ENCODE measurements at regions not wholly inside any gene's neighbourhood (a gene's known extent, or its start where the extent isn't known, plus 50 kb on each side); places are given as distances from the start of the nearest gene placed in this dataset.

DNA sequence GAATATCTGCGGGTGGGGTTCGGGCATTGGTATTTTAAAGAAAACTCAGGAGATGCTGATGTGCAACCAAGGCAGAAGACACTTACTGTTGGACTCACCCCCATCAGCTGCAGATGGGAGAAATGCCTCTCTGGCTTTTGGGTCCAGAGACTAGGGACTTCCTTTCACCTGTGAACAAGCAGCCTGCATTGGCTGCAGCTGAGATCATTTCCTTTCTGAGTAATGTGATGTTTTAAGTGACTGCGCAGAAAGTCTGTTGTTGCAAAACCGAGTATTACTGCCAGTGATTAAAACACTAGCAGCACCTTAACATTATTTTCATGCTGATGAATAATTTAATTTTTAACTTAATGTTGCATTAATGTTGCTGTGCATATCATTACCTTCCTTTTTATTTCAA, 143.0 kb downstream of the TSN start:
- Histone ChIP-seq H3K4me2 (no peak overlapping the region), H3K79me2 (ENCODE audit: low read depth) (no peaks in the 10 kb centered on the region), H3K4me3 (no peak overlapping the region), H3F3A (ENCODE audit: low read depth) (peaks cover 8% of the 10 kb centered on the region), H4K20me1 (ENCODE audit: low read depth) (no peaks in the 10 kb centered on the region), H3K36me3 (no peaks in the 10 kb centered on the region), H3K4me1 (peaks cover 9% of the 10 kb centered on the region), H3K9me3 (ENCODE audit: low read depth) (no peaks in the 10 kb centered on the region), H3K9ac (no peak overlapping the region), H3K27me3 (no peaks in the 10 kb centered on the region), H2AFZ (replicated peaks) (no peak overlapping the region), H3K27ac (no peak overlapping the region)
- Mint-ChIP-seq H3K27ac (no peak overlapping the region), H3K9me3 (no peaks in the 10 kb centered on the region), H3K4me1 (peaks cover 19% of the 10 kb centered on the region), H3K27me3 (ENCODE audit: insufficient read depth, low read depth) (peaks cover 13% of the 10 kb centered on the region), H3K4me3 (no peak overlapping the region), H3K36me3 (no peaks in the 10 kb centered on the region)
- DNase-seq (ENCODE audit: low spot score): no peak
- TF ChIP-seq, protein P1, sequence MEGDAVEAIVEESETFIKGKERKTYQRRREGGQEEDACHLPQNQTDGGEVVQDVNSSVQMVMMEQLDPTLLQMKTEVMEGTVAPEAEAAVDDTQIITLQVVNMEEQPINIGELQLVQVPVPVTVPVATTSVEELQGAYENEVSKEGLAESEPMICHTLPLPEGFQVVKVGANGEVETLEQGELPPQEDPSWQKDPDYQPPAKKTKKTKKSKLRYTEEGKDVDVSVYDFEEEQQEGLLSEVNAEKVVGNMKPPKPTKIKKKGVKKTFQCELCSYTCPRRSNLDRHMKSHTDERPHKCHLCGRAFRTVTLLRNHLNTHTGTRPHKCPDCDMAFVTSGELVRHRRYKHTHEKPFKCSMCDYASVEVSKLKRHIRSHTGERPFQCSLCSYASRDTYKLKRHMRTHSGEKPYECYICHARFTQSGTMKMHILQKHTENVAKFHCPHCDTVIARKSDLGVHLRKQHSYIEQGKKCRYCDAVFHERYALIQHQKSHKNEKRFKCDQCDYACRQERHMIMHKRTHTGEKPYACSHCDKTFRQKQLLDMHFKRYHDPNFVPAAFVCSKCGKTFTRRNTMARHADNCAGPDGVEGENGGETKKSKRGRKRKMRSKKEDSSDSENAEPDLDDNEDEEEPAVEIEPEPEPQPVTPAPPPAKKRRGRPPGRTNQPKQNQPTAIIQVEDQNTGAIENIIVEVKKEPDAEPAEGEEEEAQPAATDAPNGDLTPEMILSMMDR (IDR thresholded peaks at IDR 0.05): no peak
- TF ChIP-seq EZH2 (IDR thresholded peaks at IDR 0.05) (no peak), EZH2phosphoT487 (IDR thresholded peaks at IDR 0.05) (no peak)

DNA sequence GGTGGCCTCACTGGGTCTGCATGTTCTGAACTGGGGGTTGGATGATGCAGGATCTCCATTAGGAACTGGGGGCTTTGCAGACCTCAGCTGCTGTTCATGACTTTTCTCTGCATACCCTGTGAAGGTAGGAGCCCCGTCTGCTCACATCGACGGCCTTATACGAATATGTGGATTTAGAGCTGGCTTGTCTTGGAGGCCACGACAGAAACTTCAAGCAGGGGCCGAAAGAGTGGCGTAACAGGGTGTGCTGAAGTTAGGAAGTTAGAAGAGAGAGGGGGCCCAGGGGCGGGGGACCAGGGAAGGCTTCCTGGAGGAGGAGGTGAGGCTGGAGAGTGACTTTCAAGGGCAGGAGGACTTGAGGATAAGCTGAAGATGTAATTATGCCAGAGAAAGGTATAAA, 144.9 kb downstream of the TSN start:
- Mint-ChIP-seq H3K4me3 (no peak overlapping the region), H3K4me1 (peaks cover 19% of the 10 kb centered on the region), H3K36me3 (no peaks in the 10 kb centered on the region), H3K27me3 (ENCODE audit: insufficient read depth, low read depth) (peaks cover 14% of the 10 kb centered on the region), H3K9me3 (no peaks in the 10 kb centered on the region), H3K27ac (no peak overlapping the region)
- DNase-seq (ENCODE audit: low spot score): no peak
- Histone ChIP-seq H3K27me3 (no peaks in the 10 kb centered on the region), H3K36me3 (no peaks in the 10 kb centered on the region), H4K20me1 (ENCODE audit: low read depth) (no peaks in the 10 kb centered on the region), H3K9me3 (ENCODE audit: low read depth) (no peaks in the 10 kb centered on the region), H3K4me3 (no peak overlapping the region), H3K9ac (no peak overlapping the region), H3K4me1 (no peaks in the 10 kb centered on the region), H3K79me2 (ENCODE audit: low read depth) (no peaks in the 10 kb centered on the region), H3K27ac (no peak overlapping the region), H3F3A (ENCODE audit: low read depth) (no peaks in the 10 kb centered on the region), H2AFZ (replicated peaks) (no peak overlapping the region), H3K4me2 (no peak overlapping the region)
- TF ChIP-seq, protein P1 (IDR thresholded peaks at IDR 0.05): no peak
- TF ChIP-seq EZH2phosphoT487 (IDR thresholded peaks at IDR 0.05) (no peak), EZH2 (IDR thresholded peaks at IDR 0.05) (no peak)

DNA sequence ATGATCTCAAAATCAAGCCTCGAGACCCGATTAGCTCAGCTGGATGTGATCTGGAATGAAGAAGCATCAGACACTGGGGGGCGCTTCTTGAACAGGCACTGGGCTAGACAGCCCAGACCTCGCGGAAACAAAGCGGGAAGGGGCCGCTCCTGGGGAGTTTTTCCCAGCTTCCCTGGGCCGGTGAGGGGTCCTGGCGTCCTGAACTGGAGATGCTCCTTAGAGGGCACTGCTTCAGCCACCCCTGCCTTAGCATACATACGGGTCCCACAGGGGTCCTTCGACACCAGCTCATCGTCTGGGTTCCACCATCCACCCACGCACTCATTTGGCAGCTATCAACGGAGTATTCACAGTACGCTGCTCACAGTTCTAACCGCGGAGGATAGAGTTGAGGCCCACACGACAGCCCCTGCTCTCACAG, 146.7 kb downstream of the TSN start:
- Histone ChIP-seq H3K4me3 (no peak overlapping the region), H3K27ac (no peak overlapping the region), H3K4me2 (no peak overlapping the region), H3K9me3 (ENCODE audit: low read depth) (no peaks in the 10 kb centered on the region), H3K9ac (no peak overlapping the region), H3K4me1 (no peaks in the 10 kb centered on the region), H3K27me3 (no peaks in the 10 kb centered on the region), H3F3A (ENCODE audit: low read depth) (no peaks in the 10 kb centered on the region), H4K20me1 (ENCODE audit: low read depth) (no peaks in the 10 kb centered on the region), H2AFZ (replicated peaks) (no peak overlapping the region), H3K36me3 (no peaks in the 10 kb centered on the region), H3K79me2 (ENCODE audit: low read depth) (no peaks in the 10 kb centered on the region)
- TF ChIP-seq EZH2phosphoT487 (IDR thresholded peaks at IDR 0.05) (no peak), EZH2 (IDR thresholded peaks at IDR 0.05) (no peak)
- TF ChIP-seq, protein P1 (IDR thresholded peaks at IDR 0.05): peak; percentile 37
- H3K36me3 Mint-ChIP-seq: no peaks in the 10 kb centered on the region
- no peak overlapping the region for H3K4me3 Mint-ChIP-seq
- peaks cover 12% of the 10 kb centered on the region for H3K27me3 Mint-ChIP-seq (ENCODE audit: insufficient read depth, low read depth)
- no peaks in the 10 kb centered on the region for H3K9me3 Mint-ChIP-seq
- no peak overlapping the region for H3K27ac Mint-ChIP-seq
- peaks cover 13% of the 10 kb centered on the region for H3K4me1 Mint-ChIP-seq
- DNase-seq (ENCODE audit: low spot score): peak; percentile 23

All from neural progenitor cell (in vitro differentiated cells).